ENCODE measurements at regions not wholly inside any gene's neighbourhood (a gene's known extent, or its start where the extent isn't known, plus 50 kb on each side); places are given as distances from the start of the nearest gene placed in this dataset.
A peak's percentile ranks its signal among the peaks of the same experiment; 100 is the strongest.
"Not testable (repeated sequence)": the region's sequence is repeated elsewhere in the genome, so short reads cannot be mapped to it uniquely, and the experiment has no call there.

- DNase-seq (ENCODE audit: low spot score), result not testable (repeated sequence)
Observed at GRCh38 chr2:89213811-89214210, 522.3 kb downstream of the RPIA start.

- not testable (repeated sequence) for DNase-seq (ENCODE audit: low spot score)
Observed at GRCh38 chr2:89221474-89221873, 530.0 kb downstream of the RPIA start.

GRCh38 chr2:89222063-89222732, 530.7 kb downstream of the RPIA start:
- DNase-seq (ENCODE audit: low spot score), result not testable (repeated sequence)

- DNase-seq (ENCODE audit: low spot score), result peak; percentile 10
Observed at GRCh38 chr2:89224803-89225202, 533.3 kb downstream of the RPIA start.

GRCh38 chr2:89229979-89230378, 538.5 kb downstream of the RPIA start:
- DNase-seq (ENCODE audit: low spot score), result not testable (repeated sequence)

- DNase-seq (ENCODE audit: low spot score), result not testable (repeated sequence)
Observed at GRCh38 chr2:89231241-89231640, 539.8 kb downstream of the RPIA start.

- not testable (repeated sequence) for DNase-seq (ENCODE audit: low spot score)
Observed at GRCh38 chr2:89233931-89234330, 542.5 kb downstream of the RPIA start.

GRCh38 chr2:89234818-89235466, 543.5 kb downstream of the RPIA start:
- not testable (repeated sequence) for DNase-seq (ENCODE audit: low spot score)

- not testable (repeated sequence) for DNase-seq (ENCODE audit: low spot score)
Observed at GRCh38 chr2:89236832-89237450, 545.5 kb downstream of the RPIA start.

- not testable (repeated sequence) for DNase-seq (ENCODE audit: low spot score)
Observed at GRCh38 chr2:89237783-89238182, 546.3 kb downstream of the RPIA start.

GRCh38 chr2:89243114-89243700, 551.7 kb downstream of the RPIA start:
- DNase-seq (ENCODE audit: low spot score), result not testable (repeated sequence)

- DNase-seq (ENCODE audit: low spot score), result not testable (repeated sequence)
Observed at GRCh38 chr2:89244407-89244806, 552.9 kb downstream of the RPIA start.

GRCh38 chr2:89245478-89245877, 554.0 kb downstream of the RPIA start:
- not testable (repeated sequence) for DNase-seq (ENCODE audit: low spot score)

- not testable (repeated sequence) for DNase-seq (ENCODE audit: low spot score)
Observed at GRCh38 chr2:89246027-89246426, 554.6 kb downstream of the RPIA start.

- DNase-seq (ENCODE audit: low spot score), result not testable (repeated sequence)
Observed at GRCh38 chr2:89246620-89247019, 555.1 kb downstream of the RPIA start.

GRCh38 chr2:89255013-89255412, 563.5 kb downstream of the RPIA start:
- not testable (repeated sequence) for DNase-seq (ENCODE audit: low spot score)

- DNase-seq (ENCODE audit: low spot score), result not testable (repeated sequence)
Observed at GRCh38 chr2:89273443-89273842, 582.0 kb downstream of the RPIA start.

GRCh38 chr2:89280536-89280935, 589.1 kb downstream of the RPIA start:
- not testable (repeated sequence) for DNase-seq (ENCODE audit: low spot score)

GRCh38 chr2:89286448-89287080, 595.1 kb downstream of the RPIA start:
- DNase-seq (ENCODE audit: low spot score), result not testable (repeated sequence)

- not testable (repeated sequence) for DNase-seq (ENCODE audit: low spot score)
Observed at GRCh38 chr2:89287084-89287483, 595.6 kb downstream of the RPIA start.

GRCh38 chr2:89291717-89292298, 600.3 kb downstream of the RPIA start:
- DNase-seq (ENCODE audit: low spot score), result not testable (repeated sequence)
